GM23248 (cell line): ENCODE measurements at regions not wholly inside any gene's neighbourhood (a gene's known extent, or its start where the extent isn't known, plus 50 kb on each side); places are given as distances from the start of the nearest gene placed in this dataset.

Experiments
- DNase-seq: peaks from one replicate; pipeline ENCODE4 v3.0.0-alpha.2; 2015
- H2AFZ ChIP-seq: fragments of 200-600 bp; sonication (generic); 2 replicates; pipeline ENCODE4 v1.6.1; 2016; ENCODE audit warnings: antibody characterized with exemption
- H3F3A ChIP-seq: fragments of 200-600 bp; sonication (generic); 2 replicates; pipeline ENCODE4 v1.6.1; 2016; ENCODE audit warnings: mild to moderate bottlenecking, antibody characterized with exemption, mixed run types; ENCODE audit not compliant: insufficient read depth
- H3K27ac ChIP-seq: fragments of 200-600 bp; sonication (generic); 2 replicates; pipeline ENCODE4 v1.5.1; 2016; ENCODE audit warnings: mild to moderate bottlenecking
- H3K27me3 ChIP-seq: fragments of 200-600 bp; sonication (generic); replicated peaks from 2 replicates; pipeline ENCODE4 v1.6.1; 2016; ENCODE audit warnings: mild to moderate bottlenecking; ENCODE audit not compliant: insufficient read depth
- H3K36me3 ChIP-seq: fragments of 200-600 bp; sonication (generic); 2 replicates; pipeline ENCODE4 v1.6.1; 2016; ENCODE audit warnings: low read depth, mild to moderate bottlenecking
- H3K4me1 ChIP-seq: fragments of 200-600 bp; sonication (generic); 2 replicates; pipeline ENCODE4 v1.6.1; 2016; ENCODE audit warnings: mild to moderate bottlenecking; ENCODE audit not compliant: insufficient read depth
- H3K4me2 ChIP-seq: fragments of 200-600 bp; sonication (generic); one replicate; pipeline ENCODE4 v1.6.1; 2016; ENCODE audit warnings: mild to moderate bottlenecking; ENCODE audit not compliant: unreplicated experiment
- H3K4me3 ChIP-seq: fragments of 200-600 bp; sonication (generic); 2 replicates; pipeline ENCODE4 v1.5.1; 2016; ENCODE audit warnings: mild to moderate bottlenecking
- H3K79me2 ChIP-seq: fragments of 200-600 bp; sonication (generic); 2 replicates; pipeline ENCODE4 v1.6.1; 2016; ENCODE audit warnings: mild to moderate bottlenecking; ENCODE audit not compliant: insufficient read depth
- H3K9ac ChIP-seq: fragments of 200-600 bp; sonication (generic); 2 replicates; pipeline ENCODE4 v1.6.1; 2016; ENCODE audit warnings: mild to moderate bottlenecking
- H3K9me2 ChIP-seq: fragments of 200-600 bp; sonication (generic); 2 replicates; pipeline ENCODE4 v1.6.1; 2016; ENCODE audit warnings: mixed run types, mild to moderate bottlenecking, moderate library complexity; ENCODE audit not compliant: insufficient read depth
- H3K9me3 ChIP-seq: fragments of 200-600 bp; sonication (generic); one replicate; pipeline ENCODE4 v1.6.1; 2017; ENCODE audit warnings: low read depth
- H4K20me1 ChIP-seq: fragments of 200-600 bp; sonication (generic); 2 replicates; pipeline ENCODE4 v1.6.0; 2016; ENCODE audit not compliant: insufficient read depth
- EZH2 ChIP-seq: fragments of 200-600 bp; sonication (generic); IDR thresholded peaks from 2 replicates; pipeline ENCODE4 v1.6.1; 2018; ENCODE audit warnings: antibody characterized with exemption, mild to moderate bottlenecking; ENCODE audit not compliant: insufficient read depth, poor library complexity, severe bottlenecking
- EZH2phosphoT487 ChIP-seq: fragments of 200-600 bp; sonication (generic); IDR thresholded peaks from 2 replicates; pipeline ENCODE4 v1.6.1; 2018; ENCODE audit warnings: antibody characterized with exemption, moderate library complexity, mild to moderate bottlenecking, low read depth; ENCODE audit not compliant: insufficient read depth
- WGBS, 2 experiments: methylation state at CpG; one replicate each; pipeline ENCODE4 v1.1.6; 2015 to 2017; ENCODE audit warnings: low lambda C conversion rate in 2 of 2, low coverage in 1 of 2; ENCODE audit errors: missing lambda C conversion rate in 2 of 2; 5-methylcytosine and 5-hydroxymethylcytosine counted together
- in situ Hi-C: fragments of 300-500 bp; cut with MboI; formaldehyde crosslinking; loops from 2 replicates; pipeline ENCODE4 v1.15.0; 2020

- Histone ChIP-seq H3K9ac (no peak overlapping the region), H3K27ac (no peak overlapping the region), H3K4me3 (no peak overlapping the region), H3K79me2 (no peaks in the 10 kb centered on the region), H3K9me3 (no peaks in the 10 kb centered on the region), H3K4me1 (no peaks in the 10 kb centered on the region), H2AFZ (no peak overlapping the region), H3K27me3 (no peaks in the 10 kb centered on the region), H3K4me2 (no peak overlapping the region), H4K20me1 (no peaks in the 10 kb centered on the region), H3K36me3 (no peaks in the 10 kb centered on the region), H3K9me2 (no peaks in the 10 kb centered on the region), H3F3A (no peaks in the 10 kb centered on the region)
- 31 to 38% methylated on average over 19 of the region's 19 CpGs for WGBS, 2 experiments
- no peak for DNase-seq
- in situ Hi-C loops: no loop called here
- TF ChIP-seq EZH2phosphoT487: no peak
- no peak for TF ChIP-seq EZH2
These were observed 535.7 kb upstream of the ACO1 start for GRCh38 chr9:31848505-31849285.

GRCh38 chr9:31854187-31854586, 530.3 kb upstream of the ACO1 start:
- no peaks in the 10 kb centered on the region for H3K27me3 ChIP-seq
- no peaks in the 10 kb centered on the region for H4K20me1 ChIP-seq
- no peaks in the 10 kb centered on the region for H3F3A ChIP-seq
- TF ChIP-seq EZH2phosphoT487: no peak
- TF ChIP-seq EZH2: no peak
- DNase-seq: no peak
- no peak overlapping the region for H3K4me3 ChIP-seq
- in situ Hi-C loops: loop anchor here (25.0 kb wide), 1 partner anchor 308 kb away; no protein-coding TSS in a partner anchor
- 46 to 66% methylated on average over 3 of the region's 3 CpGs for WGBS, 2 experiments
- H3K79me2 ChIP-seq: no peaks in the 10 kb centered on the region
- no peaks in the 10 kb centered on the region for H3K9me3 ChIP-seq
- H2AFZ ChIP-seq: no peak overlapping the region
- H3K4me1 ChIP-seq: no peaks in the 10 kb centered on the region
- no peaks in the 10 kb centered on the region for H3K9me2 ChIP-seq
- H3K4me2 ChIP-seq: no peak overlapping the region
- H3K27ac ChIP-seq: no peak overlapping the region
- no peaks in the 10 kb centered on the region for H3K36me3 ChIP-seq
- H3K9ac ChIP-seq: no peak overlapping the region

- Histone ChIP-seq H3K9me2 (no peaks in the 10 kb centered on the region), H4K20me1 (no peaks in the 10 kb centered on the region), H2AFZ (no peak overlapping the region), H3K4me3 (no peak overlapping the region), H3K9me3 (no peaks in the 10 kb centered on the region), H3F3A (no peaks in the 10 kb centered on the region), H3K79me2 (no peaks in the 10 kb centered on the region), H3K36me3 (no peaks in the 10 kb centered on the region), H3K27ac (no peak overlapping the region), H3K9ac (no peak overlapping the region), H3K4me1 (no peaks in the 10 kb centered on the region), H3K27me3 (no peaks in the 10 kb centered on the region), H3K4me2 (no peak overlapping the region)
- DNase-seq: no peak
- 44 to 46% methylated on average over 5 of the region's 5 CpGs for WGBS, 2 experiments
- TF ChIP-seq EZH2phosphoT487 (no peak), EZH2 (no peak)
- in situ Hi-C loops: loop anchor here (25.0 kb wide), 1 partner anchor 293 kb away; no protein-coding TSS in a partner anchor
These were observed 515.6 kb upstream of the ACO1 start for GRCh38 chr9:31868830-31869229.

GRCh38 chr9:31870276-31870675, 514.2 kb upstream of the ACO1 start:
- Histone ChIP-seq H3K36me3 (no peaks in the 10 kb centered on the region), H2AFZ (no peak overlapping the region), H3K9me3 (no peaks in the 10 kb centered on the region), H3K27ac (no peak overlapping the region), H3K4me1 (no peaks in the 10 kb centered on the region), H3K9ac (no peak overlapping the region), H3K79me2 (no peaks in the 10 kb centered on the region), H4K20me1 (no peaks in the 10 kb centered on the region), H3K4me2 (no peak overlapping the region), H3K4me3 (no peak overlapping the region), H3K9me2 (no peaks in the 10 kb centered on the region), H3K27me3 (no peaks in the 10 kb centered on the region), H3F3A (no peaks in the 10 kb centered on the region)
- in situ Hi-C loops: loop anchor here (25.0 kb wide), 1 partner anchor 292 kb away; no protein-coding TSS in a partner anchor
- no peak for DNase-seq
- WGBS, 2 experiments: 4 to 11% methylated on average over 2 of the region's 2 CpGs
- TF ChIP-seq EZH2 (no peak), EZH2phosphoT487 (no peak)
